ENCODE measurements at regions not wholly inside any gene's neighbourhood (a gene's known extent, or its start where the extent isn't known, plus 50 kb on each side); places are given as distances from the start of the nearest gene placed in this dataset.
A peak's percentile ranks its signal among the peaks of the same experiment; 100 is the strongest.

DNA sequence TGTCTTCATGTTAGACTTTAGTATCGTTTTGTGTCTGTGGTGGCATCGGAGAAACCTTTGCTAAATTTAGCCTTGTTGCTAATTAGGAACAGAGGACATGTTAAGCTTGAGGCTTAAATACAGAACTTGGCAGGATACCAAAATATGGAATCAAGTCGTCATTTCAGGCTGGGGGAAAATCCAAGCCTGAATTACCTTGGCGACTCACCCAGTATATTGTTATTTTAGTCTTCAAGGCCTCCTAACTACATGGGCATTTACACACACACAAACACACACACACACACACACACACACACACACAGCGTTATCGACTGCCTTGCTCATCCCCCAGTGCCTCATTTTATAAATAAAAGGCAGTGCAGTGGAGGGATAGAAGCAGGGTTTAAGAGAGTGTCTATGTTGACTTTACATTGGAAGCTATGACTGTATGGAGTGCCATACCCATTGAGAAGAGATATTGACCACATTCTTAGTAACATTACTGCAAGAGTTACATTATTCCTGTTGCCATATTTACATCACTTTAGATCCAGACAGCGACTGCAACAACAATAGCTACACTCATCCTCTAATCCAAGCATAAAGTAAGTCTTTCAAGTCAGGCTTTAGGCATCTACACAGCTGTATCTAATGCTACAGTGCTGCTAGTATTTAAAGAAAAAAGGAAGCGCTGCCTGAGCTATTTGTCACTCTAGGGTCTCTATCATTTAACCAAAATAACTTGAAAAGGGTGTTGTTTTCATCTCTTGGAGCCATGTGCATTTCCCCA, 210.8 kb upstream of the SEMA6D start:
- no peak for DNase-seq (ENCODE audit: low read depth)

DNA sequence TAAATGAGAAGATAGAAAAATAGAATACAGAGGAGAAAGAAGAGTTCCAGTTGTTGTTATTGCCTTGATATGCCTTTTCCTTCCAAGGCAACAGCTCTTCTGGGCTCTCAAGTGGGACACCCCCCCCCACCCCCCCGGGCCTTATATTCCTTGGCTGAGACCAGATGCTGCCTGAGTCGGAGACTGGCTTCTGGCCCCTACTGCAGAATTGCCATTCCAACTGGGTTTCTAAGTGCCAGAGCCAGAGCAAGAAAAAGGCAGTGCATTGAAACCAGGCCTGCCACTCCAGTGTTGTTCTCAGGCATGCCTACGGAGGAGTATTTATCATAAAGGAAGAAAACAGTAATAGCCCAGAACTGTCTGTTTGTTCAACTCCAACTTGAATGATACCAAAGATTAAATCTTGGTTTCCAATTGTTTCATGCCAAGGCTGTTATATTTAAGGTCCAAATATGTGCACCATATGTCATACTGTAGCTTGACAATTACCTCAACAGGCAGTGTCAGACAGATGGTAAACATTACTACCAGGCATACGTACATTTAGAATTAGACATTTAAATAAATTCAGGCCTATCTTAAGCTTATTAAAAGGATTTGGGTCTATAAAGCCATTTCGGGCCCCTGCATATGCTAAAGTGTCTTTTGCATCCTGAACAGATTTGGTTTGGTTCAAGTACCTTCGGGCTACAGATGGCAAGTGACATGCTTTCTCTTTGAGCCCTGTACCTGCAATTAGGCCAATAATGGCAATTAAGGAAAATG, 209.9 kb upstream of the SEMA6D start:
- no peak for DNase-seq (ENCODE audit: low read depth)

DNA sequence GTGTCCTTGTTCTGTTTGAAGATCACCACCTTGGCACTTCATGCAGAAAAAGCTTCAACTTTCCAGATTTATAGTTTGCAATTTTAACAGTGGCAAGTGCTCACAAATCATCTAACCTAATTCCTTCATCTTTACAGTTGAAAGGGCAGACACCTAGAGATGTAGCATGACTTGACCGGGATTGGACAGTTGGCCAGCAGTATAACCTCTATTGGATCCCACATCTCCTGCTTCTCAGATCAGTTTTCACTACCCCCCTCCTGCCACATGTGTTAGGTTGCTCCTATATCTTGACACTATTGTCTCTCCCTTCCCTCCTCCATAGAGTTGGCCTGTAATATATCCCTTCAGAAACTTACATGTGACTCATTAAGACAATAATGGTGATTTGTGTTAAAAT, 206.0 kb upstream of the SEMA6D start:
- no peak for DNase-seq (ENCODE audit: low read depth)

DNA sequence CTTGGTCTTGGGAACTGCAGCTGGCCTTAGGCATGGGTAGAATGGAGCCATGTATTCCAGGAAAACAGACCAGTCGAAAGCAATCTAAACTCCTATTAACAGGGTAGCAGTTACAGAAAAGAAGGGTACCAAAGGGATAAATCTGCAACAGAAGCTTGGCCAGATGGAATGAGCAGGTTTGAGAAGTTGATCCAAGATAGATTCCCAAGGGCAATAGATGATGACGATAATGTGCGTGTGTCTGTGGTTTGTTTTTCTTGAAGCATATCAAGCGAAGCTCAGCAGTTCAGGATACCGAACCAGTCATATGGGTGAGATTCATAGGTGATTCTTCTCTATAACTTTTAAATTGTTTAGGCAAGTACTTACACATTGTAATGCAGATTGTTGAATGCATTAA, 203.8 kb upstream of the SEMA6D start:
- DNase-seq (ENCODE audit: low read depth) = no peak

DNA sequence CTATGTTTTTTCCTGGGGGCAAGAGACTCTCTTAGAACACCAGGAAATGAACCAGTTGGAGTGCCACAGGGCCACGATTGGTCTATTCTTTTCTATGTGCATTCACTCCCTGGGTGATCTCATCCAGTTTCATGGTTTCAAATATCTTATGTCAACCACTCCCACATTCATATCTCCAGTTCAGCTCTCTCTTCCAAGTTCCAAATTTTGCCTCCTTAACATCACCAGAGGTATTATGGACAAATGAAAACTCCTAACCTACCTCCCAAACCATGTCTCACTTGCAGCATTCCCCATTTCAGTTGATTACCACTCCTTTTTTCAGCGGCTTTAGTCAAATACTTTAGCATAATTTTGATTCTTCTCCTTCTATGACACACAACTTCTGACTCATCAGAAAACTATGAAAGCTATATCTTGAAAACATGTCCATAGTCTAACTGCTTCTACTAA, 203.1 kb upstream of the SEMA6D start:
- peak; percentile 29 for DNase-seq (ENCODE audit: low read depth)

DNA sequence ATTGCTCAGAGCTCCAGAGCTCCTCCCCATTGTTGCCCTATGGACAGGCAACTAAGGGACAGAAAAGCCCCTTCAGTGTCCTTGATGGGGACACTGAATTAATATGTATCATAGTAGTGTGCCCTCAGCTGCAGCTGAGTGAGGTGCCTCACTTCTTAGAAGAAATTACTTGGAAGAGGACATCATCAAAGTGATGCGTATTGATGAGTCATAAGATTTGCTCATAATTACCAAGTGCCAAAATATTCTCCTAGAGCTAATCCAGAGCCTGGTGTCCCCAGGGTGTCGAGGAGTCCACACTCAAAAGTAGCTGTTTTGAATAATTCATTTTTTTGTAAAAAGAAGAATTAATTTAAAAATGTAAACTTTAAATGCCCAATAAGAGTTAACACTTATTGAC, 200.7 kb upstream of the SEMA6D start:
- DNase-seq (ENCODE audit: low read depth) = no peak

DNA sequence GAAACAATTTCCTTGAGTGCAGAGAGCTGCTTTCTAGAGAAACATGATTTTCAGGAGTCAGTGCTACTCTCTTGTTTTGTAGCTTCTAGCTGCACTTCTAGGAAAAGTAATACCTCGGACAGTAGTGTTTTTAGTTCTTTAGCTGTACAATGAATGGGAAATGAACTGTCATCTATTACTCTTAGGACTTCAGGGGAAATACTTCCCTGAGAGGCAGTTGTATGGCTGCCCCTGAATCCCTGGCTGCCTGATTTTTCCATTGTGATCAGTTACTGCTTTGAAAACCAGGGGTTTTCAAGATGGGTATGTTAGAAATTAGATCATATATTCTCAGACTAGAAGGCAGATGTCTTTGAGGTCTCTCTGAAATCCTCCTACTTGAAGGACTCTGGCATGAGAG, 200.3 kb upstream of the SEMA6D start:
- no peak for DNase-seq (ENCODE audit: low read depth)

DNA sequence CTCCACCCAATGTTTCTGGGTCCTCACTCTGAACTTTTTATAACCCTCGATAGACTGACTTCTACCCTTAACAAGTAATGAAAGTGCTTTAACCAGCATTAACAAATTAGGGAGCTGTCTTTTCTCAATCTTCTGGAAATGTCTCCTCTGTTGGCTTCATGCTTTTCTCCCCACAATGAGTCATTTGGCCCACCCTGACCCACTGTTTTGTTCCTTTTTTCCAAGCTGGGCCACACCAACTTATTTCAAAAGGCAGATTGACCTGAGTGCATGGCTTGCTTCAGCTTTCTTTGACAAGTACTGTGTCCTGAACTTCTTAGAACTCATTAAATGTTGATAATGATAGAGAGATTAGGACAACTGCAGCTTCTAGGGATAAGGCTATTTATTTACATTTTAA, 199.6 kb upstream of the SEMA6D start:
- no peak for DNase-seq (ENCODE audit: low read depth)

DNA sequence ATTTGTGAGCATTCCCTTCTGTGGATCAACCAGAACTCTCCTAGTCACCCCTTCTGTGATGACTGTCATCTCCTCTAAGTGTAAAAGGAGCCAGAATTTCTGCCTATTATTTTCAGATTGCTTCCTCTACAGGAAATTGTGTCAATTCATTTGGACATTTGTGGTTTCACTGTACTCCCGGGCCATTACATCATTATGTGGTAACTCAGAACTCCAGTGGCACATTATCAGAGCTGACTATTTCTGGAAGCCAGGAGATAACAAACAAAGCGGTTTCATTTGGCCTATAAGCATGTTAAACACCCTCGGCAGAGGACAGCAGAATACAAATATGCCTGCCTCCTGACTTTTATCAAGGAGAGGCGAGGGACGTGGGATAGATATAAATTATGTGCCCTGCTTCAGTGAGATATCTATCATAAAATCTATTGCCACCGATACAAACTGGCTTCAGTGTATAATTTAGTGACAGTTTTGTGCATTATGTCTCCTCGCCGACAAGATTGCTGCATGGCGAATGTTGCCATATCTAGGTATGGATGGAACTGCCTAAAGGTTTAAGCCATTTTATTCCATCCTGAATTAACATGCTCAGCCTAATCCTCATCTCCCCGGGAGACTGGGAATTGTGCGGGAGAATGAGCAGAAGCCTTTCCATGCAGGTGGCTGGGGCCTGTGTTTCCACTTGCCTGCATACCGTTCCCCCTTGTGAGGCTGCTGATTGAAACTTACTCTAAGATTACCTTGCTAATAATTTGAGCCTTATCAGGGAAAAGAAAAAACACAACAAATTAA, 193.4 kb upstream of the SEMA6D start:
- peak; percentile 36 for DNase-seq (ENCODE audit: low read depth)

DNA sequence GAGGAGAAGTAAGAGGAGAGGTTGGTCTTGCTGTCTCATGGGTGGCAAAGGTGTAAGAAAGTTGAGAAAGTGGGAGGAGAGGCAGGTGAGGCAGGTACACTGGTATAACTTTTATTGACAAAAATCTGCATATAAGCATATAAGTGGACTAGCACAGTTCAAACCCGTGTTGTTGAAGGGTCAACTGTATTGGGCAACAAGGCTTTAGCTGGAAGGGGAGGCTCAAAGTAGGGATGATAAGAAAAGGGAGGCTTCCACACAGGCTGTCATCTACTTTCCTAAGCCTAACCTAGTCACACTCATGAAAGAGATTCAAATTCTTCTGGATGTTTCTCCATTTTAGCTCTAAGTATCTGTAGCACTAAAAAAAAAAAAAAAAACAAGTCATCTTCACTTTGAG, 188.1 kb upstream of the SEMA6D start:
- no peak for DNase-seq (ENCODE audit: low read depth)

DNA sequence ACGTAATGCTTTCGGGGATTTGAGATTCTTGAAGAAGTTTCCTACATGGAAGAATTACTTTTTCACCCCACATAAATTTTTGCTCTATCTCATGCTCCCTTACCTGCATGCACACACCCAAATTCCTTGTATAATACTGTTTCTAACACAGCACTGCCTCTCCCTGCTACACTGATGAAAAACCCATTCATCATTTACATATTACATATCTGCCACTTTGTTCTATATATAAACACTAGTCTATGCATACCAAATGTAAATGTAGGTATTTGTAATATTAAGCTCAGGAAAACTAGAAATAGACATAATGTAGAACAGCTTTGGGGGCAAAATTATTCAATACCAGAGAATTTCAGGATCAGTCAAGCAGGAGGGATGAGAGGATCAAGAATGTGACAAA, 182.6 kb upstream of the SEMA6D start:
- DNase-seq (ENCODE audit: low read depth) = no peak

DNA sequence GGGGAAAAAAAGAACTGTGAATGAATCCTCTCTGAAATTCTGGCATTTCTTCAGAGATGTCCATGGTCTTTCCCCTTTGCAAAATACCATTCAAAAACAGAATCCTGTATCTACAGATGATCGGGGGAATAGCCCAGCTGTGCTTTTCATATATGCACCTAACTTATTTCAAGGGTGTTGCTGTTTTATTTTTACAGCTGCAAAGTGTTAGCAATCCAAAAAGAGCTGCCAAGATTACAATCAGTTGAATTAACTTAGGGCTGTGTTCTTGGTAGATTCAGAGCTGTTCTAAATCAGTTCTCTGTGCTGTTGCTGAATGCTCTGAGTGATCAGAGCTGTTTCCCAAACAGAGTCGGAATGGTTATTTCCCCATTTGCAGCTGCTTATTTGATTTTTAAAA, 175.7 kb upstream of the SEMA6D start:
- DNase-seq (ENCODE audit: low read depth) = no peak

DNA sequence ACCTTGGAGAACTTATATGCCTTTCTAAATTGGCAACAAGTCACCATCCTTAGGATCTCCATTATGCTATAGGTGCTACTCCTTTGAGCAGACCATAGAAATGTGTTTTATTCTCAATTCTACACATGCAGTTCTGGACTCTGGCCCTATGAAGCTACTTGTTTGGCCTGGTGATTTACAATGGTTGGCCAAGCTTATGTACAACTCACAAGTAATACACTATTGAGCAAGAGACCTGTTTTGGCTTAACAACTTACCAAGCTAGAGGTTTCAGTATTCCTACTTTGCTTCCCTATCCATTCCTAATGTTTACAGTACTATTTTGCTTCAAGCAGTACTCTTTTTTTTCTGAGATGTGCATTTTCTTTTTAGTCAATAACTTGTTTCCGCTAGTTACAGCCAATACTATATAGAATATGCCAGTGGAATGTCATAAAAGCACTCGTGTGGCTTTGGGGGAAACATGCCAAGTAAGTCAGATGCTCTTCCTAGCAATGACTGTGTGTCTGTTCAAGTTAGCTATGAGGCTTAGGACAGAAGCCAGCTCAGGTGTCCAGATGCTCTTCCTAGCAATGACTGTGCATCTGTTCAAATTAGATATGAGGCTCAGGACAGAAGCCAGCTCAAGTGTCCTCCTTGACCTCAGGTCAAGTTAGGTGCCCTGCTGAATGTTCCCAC, 174.9 kb upstream of the SEMA6D start:
- no peak for DNase-seq (ENCODE audit: low read depth)

DNA sequence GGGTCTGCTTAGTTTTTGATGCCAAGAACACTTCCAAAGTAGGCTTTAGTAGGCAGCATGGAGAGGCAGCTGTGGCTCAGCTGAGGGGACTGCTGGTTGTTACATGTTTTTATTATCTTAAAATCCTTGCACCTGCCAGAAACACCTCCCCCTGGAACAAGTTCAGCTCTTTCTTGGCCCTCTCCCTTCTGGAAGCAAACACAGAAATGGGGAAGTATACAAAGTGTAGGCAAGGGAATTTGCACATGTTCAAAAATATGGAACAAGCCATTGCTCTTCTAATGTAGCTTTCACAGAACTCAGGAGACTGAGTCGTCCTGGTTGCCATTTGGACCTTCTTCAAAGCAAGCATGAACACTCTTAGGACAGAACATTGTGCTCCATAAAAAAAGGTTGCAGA, 169.1 kb upstream of the SEMA6D start:
- no peak for DNase-seq (ENCODE audit: low read depth)

DNA sequence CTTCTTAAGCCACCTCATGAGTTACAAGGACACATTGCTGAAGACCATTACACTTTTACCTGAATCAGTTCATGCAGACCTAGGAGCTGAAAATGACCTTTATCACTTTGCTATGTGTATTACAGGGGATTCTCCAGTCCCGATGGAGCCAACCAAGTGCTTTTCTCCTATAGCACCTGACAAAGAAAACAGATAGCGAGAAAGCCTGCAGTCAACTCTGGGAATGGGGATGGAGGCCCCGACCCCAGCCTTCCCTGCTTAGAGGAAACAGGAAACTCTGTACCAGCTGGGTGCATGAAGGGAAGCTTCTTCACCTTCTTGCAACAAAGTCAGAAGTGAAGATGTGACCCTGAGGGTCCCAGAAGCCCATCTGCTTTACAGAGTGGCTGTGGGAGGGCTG, 168.3 kb upstream of the SEMA6D start:
- DNase-seq (ENCODE audit: low read depth) = no peak

DNA sequence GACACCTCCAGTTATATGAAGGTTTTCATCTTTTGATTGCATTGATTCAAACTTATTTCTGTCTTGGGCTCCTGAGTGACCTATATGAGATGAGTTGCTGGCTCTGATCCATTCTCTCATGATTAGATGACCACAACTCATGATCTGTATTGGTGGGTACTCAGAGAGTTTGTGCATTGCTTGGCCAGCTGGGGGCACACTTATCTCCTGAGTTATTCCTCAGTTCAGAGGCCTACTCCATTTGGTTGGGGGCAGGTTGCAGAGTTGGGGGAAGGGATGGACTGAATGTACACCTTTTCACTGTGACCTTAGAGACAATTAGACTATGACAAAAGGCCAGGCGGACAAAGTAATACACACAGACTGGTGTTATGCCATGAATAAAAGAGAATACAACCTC, 166.2 kb upstream of the SEMA6D start:
- DNase-seq (ENCODE audit: low read depth) = no peak

DNA sequence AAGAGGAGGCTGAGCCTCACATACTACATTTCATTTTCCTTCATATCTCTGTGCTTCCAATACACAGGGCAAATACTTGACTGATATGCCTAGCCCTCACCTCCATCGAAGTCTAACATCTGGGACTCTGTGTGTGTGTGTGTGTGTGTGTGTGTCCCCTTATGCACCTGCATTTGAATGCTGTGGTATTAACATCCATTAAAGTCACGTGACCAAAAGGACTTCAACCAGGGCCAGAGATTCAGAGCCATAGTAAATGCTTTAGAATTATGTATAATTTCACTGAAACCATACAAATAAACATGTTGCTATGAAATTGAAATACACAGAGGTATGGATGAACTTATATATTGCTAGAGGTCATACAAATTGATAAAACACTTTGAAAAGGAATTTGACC, 165.8 kb upstream of the SEMA6D start:
- DNase-seq (ENCODE audit: low read depth) = no peak

DNA sequence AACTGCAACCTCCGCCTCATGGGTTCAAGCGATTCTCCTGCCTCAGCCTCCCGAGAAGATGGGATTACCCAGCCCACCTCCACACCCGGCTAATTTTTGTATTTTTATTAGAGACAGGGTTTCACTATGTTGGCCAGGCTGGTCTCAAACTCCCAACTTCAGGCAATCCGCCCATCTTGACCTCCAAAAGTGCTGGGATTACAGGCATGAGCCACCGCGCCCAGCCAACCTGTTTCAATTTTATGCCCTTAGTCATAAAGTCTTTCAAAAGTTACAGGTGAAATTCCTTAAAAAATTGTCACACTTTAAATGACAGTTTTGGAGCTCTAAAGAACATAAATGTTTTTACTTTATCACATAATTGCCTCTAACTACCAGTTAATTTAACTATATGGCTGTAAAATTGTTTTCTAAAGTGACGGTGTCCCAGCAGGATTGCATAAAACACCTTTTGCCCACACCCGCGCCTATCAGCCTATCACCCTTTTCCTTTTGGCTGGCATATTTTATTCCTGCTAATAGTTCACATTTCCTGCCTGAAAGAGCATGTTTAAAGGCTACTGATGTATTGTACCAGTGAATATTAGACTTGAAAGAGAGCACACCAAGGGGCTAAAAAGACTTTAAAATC, 164.2 kb upstream of the SEMA6D start:
- DNase-seq (ENCODE audit: low read depth) = no peak

DNA sequence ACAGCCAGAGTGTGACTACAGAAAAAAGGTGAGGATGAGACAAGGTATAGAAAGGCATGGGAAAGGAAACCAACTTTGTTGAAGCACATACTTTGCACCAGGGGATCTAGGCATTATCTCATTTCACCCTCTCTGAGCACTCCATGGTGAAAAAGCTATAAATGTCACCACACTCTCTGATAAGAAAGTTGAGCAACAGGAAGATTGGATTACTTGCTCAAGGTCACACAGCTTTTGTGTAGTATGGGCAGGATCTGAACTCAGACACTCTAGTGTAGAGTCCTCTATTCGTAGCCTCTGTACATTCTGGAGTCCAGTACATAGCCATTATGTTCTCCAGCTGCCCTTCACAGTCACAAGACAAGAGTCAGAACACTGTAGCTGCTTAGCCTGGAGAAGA, 163.4 kb upstream of the SEMA6D start:
- DNase-seq (ENCODE audit: low read depth) = no peak

DNA sequence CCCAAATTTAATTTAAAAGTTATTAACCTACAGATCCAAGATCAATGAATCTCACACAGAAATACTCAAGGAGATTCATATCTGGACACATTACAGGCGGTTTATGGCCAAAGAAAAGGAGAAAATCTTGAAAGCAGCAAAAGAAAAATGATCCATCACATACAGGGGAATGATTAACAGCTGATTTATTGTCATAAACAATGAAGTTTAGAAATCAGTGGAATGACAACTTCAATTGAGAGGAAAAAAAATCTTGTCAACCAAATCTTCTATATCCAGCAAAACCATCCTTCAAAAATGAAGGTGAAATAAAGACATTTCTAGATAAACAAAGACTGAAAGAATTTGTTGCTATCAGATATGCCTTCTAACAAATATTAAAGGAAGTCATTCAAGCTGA, 156.2 kb upstream of the SEMA6D start:
- DNase-seq (ENCODE audit: low read depth) = no peak

DNA sequence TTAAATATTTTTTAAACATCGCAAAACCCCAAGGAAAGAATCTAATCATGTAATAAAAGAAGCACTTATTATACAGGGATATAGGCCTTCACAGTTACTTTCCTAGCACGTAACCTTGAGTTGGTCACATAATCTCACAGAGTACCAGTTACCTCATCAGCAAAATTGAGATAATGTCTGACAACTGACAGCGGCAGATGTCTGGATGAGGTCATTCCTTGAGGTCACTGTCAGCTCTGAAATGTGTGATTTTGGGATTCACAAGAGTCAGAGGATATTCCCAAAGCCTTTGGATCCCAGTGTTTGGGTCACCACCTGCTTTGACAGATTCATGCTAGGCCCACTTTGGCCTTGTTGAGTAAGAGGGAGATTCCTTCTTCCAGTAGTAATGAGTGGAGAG, 151.4 kb upstream of the SEMA6D start:
- no peak for DNase-seq (ENCODE audit: low read depth)

DNA sequence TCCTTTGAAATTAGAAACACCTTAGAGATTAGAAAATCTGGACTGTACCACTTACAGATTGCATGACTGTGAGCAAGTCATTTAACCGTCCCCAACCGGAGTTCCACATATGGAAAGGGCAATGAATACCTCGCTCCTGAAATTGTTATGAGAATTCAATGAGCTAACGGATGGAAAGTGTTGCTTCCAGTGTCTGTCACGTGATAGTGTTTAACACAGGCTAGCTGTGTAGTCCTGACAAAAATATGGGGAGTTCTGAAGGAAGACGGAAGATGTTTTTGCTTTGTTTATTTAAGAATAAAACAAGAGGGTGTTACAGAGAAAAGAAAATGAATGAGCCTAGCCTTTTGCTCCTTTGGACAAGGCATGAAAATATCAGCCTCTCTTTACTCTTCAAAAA, 150.7 kb upstream of the SEMA6D start:
- DNase-seq (ENCODE audit: low read depth) = no peak

Measured in Daoy (cell line).